ENCODE measurements at regions not wholly inside any gene's neighbourhood (a gene's known extent, or its start where the extent isn't known, plus 50 kb on each side); places are given as distances from the start of the nearest gene placed in this dataset.

DNA sequence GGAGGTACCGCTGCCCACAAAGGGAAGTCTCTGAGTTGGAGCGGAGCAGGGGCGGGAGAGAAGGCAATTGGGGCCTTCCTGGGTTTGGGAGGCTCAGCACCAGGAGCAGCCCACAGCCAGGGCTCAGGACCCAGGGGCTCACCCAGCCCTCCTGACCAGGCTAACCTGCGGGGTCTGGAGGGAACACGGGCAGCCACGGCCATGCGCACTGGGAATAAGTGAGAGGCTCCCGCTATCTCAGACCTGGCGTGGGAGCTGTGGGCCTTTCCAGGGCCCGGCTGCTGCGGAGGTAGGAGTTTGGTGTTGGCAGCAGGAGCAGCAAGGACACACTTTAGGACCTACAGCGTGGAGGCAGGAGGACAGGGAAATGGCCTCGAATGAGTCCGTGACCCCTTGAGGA is 69.0 kb downstream of the RRM2 start:
- H3K9me3 ChIP-seq, result no peaks in the 10 kb centered on the region
- H3K27ac ChIP-seq, result no peak overlapping the region
- 94 to 95% methylated on average over 4 to 11 of the region's 14 CpGs for WGBS, 2 donors
- TF ChIP-seq CTCF (IDR thresholded peaks at IDR 0.05) (no peak), POLR2A (IDR thresholded peaks at IDR 0.05) (no peak)
- H3K27me3 ChIP-seq, result no peaks in the 10 kb centered on the region
- H3K4me1 ChIP-seq, result peaks cover 0 to 18% (median 9%) of the 10 kb centered on the region in 3 donors
- no peaks in the 10 kb centered on the region for H3K36me3 ChIP-seq
- H3K4me3 ChIP-seq, result no peak overlapping the region
- DNase-seq, result no peak
- intact Hi-C loops (cut with DNase I), result no loop called here

DNA sequence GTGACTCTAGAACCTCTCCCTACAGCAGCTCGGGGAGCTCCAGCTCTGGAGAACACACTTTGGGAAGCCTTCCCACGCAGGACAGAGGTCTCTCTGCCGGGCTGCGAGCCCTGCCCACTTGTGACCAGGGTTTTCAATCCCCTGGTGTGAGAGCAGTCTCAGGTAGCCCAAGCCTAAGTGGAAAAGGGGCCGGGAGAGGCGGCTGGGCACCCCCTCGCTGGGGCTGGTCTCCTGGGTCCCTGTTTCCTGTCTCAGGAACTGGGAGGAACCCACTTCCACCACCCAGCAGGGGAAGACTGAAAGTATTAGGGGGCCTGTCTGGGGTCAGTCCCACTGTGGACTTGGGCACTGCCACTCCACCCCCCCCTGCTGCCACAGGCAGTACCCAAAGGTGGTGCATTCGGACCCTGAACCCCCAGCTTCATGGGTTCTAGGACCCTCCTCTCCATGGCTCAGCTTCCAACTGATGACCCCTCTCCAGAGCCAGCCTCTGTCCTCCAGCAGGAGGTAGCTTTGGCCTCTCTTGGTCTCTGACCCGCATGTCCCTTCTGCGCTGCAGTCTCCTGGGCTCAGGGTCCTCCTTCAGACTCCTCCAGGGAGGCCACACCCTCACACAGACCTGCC is 70.0 kb downstream of the RRM2 start:
- H3K4me3 ChIP-seq, result no peak overlapping the region
- no peaks in the 10 kb centered on the region for H3K9me3 ChIP-seq
- H3K27ac ChIP-seq, result no peak overlapping the region
- WGBS, 2 donors, result 86 to 100% methylated on average over 3 to 6 of the region's 10 CpGs
- intact Hi-C loops (cut with DNase I), result no loop called here
- no peaks in the 10 kb centered on the region for H3K36me3 ChIP-seq
- DNase-seq, result no peak
- no peaks in the 10 kb centered on the region for H3K27me3 ChIP-seq
- peaks cover 0 to 18% (median 9%) of the 10 kb centered on the region in 3 donors for H3K4me1 ChIP-seq
- TF ChIP-seq CTCF (IDR thresholded peaks at IDR 0.05), result no peak

DNA sequence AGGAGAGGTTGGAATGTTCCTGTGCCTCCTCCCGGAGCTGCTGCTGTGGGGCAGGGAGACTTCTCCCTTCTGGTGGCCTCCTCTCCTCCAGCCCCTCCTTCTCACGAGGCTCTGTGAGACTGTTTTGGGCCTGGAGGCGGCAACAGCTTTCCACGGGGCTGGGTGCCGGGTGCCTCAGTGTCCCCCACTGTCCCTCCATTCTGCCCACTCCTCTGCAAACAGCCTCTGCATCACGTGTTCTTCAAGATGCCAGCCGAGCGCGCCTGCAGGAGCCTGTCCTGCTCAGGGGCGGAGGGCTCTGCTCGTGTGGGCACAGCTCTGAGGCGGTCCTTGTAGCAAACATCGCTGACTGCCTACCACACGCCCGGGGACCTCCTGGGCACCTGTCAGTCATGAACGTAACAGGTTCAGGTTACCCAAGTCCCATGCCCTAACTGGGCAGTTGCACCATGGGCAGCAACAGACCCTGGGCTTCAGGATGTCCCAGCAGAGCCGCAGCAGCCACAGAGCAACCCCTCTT is 70.8 kb downstream of the RRM2 start:
- Histone ChIP-seq H3K4me1 (peaks cover 0 to 18% (median 9%) of the 10 kb centered on the region in 3 donors), H3K4me3 (no peak overlapping the region), H3K36me3 (no peaks in the 10 kb centered on the region), H3K27ac (no peak overlapping the region), H3K9me3 (no peaks in the 10 kb centered on the region), H3K27me3 (no peaks in the 10 kb centered on the region)
- no peak for DNase-seq
- no peak for TF ChIP-seq CTCF (IDR thresholded peaks at IDR 0.05)
- no peak for TF ChIP-seq POLR2A (IDR thresholded peaks at IDR 0.05)
- WGBS, 2 donors, result 53 to 71% methylated on average over 6 to 7 of the region's 17 CpGs
- intact Hi-C loops (cut with DNase I), result no loop called here

- H3K36me3 ChIP-seq, result no peaks in the 10 kb centered on the region
- no peaks in the 10 kb centered on the region for H3K27me3 ChIP-seq
- TF ChIP-seq POLR2A (IDR thresholded peaks at IDR 0.05) (no peak), CTCF (IDR thresholded peaks at IDR 0.05) (no peak)
- H3K9me3 ChIP-seq, result no peaks in the 10 kb centered on the region
- no peak overlapping the region for H3K4me3 ChIP-seq
- H3K27ac ChIP-seq, result no peak overlapping the region
- H3K4me1 ChIP-seq, result peaks cover 0 to 18% (median 9%) of the 10 kb centered on the region in 3 donors
- WGBS, 2 donors, result 46 to 65% methylated on average over 15 to 22 of the region's 27 CpGs
- no peak for DNase-seq
- intact Hi-C loops (cut with DNase I), result no loop called here
Observed at GRCh38 chr2:10193851-10194820, 71.6 kb downstream of the RRM2 start.
